ENCODE measurements at regions not wholly inside any gene's neighbourhood (a gene's known extent, or its start where the extent isn't known, plus 50 kb on each side); places are given as distances from the start of the nearest gene placed in this dataset.

- ATAC-seq (ENCODE audit: low FRiP score) (no peak), DNase-seq (ENCODE audit: low spot score) (no peak)
- TF ChIP-seq, protein P1, sequence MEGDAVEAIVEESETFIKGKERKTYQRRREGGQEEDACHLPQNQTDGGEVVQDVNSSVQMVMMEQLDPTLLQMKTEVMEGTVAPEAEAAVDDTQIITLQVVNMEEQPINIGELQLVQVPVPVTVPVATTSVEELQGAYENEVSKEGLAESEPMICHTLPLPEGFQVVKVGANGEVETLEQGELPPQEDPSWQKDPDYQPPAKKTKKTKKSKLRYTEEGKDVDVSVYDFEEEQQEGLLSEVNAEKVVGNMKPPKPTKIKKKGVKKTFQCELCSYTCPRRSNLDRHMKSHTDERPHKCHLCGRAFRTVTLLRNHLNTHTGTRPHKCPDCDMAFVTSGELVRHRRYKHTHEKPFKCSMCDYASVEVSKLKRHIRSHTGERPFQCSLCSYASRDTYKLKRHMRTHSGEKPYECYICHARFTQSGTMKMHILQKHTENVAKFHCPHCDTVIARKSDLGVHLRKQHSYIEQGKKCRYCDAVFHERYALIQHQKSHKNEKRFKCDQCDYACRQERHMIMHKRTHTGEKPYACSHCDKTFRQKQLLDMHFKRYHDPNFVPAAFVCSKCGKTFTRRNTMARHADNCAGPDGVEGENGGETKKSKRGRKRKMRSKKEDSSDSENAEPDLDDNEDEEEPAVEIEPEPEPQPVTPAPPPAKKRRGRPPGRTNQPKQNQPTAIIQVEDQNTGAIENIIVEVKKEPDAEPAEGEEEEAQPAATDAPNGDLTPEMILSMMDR (IDR thresholded peaks at IDR 0.05): no peak
Measured at GRCh38 chr12:114945351-114945750, 261.4 kb upstream of the TBX3 start.

GRCh38 chr12:114944736-114945135 is 260.8 kb upstream of the TBX3 start:
- ATAC-seq (ENCODE audit: low FRiP score) (no peak), DNase-seq (ENCODE audit: low spot score) (no peak)
- TF ChIP-seq, protein P1 (IDR thresholded peaks at IDR 0.05): no peak

GRCh38 chr12:114943601-114944000 is 259.6 kb upstream of the TBX3 start:
- ATAC-seq (ENCODE audit: low FRiP score) (no peak), DNase-seq (ENCODE audit: low spot score) (no peak)
- TF ChIP-seq, protein P1 (IDR thresholded peaks at IDR 0.05): no peak

DNA sequence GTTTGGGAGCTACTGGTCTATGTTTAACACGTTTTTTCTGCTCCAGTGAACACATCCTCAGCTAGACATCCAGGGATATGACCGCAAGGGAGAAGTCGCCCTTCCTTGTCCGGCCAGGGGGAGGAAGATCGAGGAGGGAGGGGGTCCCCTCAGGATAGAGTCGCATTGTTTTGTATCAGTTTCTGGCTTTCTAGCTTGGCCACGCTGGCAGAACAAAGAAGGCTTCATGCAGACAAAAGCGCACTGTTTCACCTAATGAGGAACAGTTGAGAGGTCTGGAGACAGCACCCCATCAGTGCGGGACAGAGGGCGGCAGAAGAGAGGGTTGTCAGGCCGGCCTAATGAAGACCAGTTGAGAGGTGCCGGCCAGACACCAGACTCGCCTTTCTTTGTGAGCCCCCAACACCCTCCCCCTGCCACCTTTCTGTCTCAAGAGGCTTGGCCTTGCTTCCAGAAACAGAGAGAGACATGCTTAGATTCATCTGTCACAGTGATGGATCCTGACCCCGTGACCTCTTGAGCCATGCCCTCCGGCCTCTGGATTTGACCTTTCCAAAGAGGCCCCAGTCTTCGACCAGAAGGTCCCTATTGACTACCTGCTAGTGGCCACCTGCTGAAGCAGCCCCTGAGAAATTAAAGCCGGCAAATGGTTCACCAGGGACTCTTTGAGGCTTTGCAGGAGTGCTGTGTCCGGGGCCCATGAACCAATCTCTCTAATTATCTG is 254.7 kb upstream of the TBX3 start:
- ATAC-seq (ENCODE audit: low FRiP score) (no peak), DNase-seq (ENCODE audit: low spot score) (no peak)
- TF ChIP-seq, protein P1 (IDR thresholded peaks at IDR 0.05): no peak

DNA sequence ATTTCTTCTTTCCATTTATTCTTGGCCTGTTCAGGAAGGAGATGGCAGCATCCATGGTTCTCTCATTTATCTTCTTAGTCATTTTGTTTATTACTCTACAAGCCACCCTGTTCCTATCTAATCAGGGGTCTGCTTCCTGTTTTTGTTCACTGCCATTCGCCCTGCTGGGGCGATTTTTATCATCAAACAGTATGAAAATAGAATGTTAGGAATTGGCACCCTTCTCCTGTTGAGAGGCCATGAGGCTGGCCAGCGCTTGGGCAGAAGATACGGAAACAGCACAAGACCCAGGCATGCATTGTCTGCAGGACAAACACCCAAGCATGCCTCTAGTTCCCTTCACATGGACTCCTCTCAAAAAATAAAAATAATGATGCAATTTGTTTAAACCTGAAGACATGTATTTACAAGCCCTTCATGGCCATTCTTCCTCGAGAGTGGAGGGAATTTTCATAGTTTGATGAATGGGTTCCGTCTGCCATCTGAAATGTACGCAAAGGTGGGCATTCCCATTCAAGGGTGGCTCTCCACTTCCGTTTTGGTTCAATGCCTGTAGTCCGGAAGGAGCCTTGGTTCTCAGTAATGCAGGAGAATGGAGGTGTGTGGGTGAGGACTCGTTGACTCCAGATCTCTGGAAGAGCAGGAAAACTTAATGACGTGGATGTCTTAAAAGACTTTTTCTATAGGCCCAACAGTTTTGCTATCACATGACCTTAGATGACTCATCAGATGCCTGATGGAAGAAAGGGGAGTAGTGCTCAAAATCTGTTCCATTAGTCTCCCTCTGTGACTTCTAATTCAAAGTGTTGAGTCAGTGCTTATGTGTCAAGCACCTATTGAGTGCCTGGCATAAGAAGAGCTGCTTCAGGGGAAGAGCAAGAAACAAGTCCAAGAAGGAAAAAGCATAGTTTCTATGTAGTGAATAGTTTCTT is 252.4 kb upstream of the TBX3 start:
- no peak for ATAC-seq (ENCODE audit: low FRiP score)
- no peak for DNase-seq (ENCODE audit: low spot score)
- TF ChIP-seq, protein P1 (IDR thresholded peaks at IDR 0.05): no peak

DNA sequence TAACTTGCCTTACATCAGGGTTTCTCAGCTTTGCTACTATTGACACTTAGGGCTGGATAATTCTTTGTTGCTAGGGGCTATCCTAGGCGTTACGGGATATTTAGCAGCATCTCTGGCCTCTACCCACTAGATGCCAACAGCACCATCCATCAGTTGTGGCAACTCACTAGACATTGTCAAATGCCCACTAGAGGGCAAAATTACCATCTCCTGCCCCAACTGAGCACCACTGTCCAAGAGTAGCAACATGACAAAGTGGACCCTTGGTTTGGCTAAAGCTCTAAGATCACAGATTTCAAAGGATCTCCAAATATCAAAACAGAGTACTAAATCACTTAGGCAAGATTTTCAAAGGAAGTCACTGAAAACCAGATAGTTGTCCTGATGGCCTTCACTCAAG is 251.7 kb upstream of the TBX3 start:
- TF ChIP-seq, protein P1 (IDR thresholded peaks at IDR 0.05): no peak
- ATAC-seq (ENCODE audit: low FRiP score) (no peak), DNase-seq (ENCODE audit: low spot score) (no peak)

Data from omental fat pad (tissue), 3 donors.